T-helper 2 cell treated with Interferon-gamma antibody and Interleukin-4, amounts not matched to agents 100 ng/mL and 5 ng/mL, for 36 hours (primary cell): ENCODE measurements at regions not wholly inside any gene's neighbourhood (a gene's known extent, or its start where the extent isn't known, plus 50 kb on each side); places are given as distances from the start of the nearest gene placed in this dataset.

ENCODE experiments used
- intact Hi-C: fragments of 100-400 bp; cut with micrococcal nuclease; formaldehyde crosslinking; loops from one replicate; pipeline ENCODE4 v1.15.1; 2023

DNA sequence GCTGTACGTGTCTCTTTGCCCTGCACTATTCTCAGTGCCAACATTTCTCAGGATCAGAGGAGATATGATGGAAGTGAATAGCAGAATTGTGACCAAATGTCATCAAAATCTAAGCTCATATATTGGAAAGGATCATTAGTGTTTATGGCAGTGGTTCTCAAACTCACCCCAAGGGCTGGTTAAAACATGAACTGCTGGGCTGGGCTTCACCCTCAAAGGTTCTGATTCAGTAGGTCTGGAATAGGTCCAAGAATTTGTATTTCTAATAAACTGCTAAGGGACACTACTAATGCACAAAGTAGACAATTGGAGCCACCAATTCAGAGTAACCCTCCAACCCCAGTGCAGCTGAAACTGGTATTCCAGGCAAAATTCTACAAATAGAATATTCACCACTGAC is 317.9 kb upstream of the UBE2E3 start:
- intact Hi-C loops, result no loop called here

DNA sequence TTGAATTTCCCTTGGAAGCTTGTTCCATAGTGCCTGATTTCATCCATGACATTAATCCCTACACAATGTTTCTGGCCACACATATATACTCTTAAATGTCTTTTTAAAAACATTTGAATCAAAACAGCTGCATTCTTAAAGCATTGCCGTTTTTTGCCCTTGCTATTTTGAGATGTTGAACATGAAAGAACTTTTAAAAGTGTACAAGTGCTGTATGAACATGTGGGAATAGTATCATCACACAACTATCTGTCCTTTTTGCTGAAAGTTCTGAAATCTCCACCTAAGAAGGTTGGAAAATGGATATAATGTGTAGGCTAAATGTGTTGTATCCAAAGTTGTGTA is 318.7 kb upstream of the UBE2E3 start:
- intact Hi-C loops, result no loop called here

DNA sequence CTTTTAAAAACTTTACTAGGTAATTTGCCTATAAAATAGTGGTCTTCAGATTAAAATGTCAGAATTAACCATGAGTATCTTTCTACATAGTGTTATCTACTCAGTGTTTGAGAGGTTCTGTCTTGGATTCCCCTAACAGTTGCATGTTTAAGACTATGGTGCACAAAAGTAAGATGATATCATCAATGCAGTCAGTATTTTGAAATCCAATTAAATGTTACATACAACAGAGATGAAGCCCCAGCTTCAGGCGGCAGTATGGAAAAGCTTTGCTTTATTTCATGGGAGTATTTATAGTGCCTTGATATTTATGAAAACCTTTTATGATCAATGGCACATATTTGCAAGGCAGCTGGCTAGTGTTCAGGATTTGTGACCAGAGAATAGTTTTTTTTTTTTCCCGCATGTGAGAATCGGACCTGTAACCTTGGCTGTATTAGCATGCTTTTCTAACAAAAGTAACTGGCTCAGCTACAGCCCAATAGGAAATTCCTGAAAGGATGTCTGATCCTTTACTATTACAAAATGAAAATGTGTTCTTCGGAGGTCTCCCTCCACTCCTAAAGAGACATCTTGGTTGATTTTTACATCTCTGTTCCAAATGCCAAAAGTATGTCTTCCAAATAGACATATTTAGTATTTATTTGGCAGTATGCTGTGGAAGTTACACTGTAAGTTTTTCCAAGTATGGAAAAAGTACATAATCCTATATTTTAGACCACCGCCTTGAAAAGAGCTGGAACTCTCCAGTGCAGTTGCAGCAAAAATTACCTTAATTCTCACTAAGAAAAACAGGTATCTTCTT is 319.3 kb upstream of the UBE2E3 start:
- intact Hi-C loops, result no loop called here

DNA sequence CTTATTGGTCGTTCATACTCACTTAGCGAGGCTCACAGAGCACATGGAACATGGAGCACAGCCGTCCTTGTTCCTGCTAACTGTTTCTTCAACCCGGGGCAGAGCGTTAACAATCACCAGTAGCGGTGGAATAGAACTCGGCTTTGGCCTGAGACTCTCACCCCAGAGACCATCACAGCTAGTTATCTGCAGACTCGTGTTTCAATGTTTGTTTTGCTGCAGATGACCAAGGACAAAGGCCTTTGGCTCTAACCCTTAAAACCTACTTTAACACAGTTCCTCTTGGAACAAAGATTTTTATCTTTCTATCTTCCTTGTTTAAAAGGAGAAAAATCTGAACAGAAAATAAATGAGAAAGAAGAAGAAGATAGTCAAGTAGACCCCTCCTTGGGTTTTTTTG is 320.2 kb upstream of the UBE2E3 start:
- intact Hi-C loops, result no loop called here

DNA sequence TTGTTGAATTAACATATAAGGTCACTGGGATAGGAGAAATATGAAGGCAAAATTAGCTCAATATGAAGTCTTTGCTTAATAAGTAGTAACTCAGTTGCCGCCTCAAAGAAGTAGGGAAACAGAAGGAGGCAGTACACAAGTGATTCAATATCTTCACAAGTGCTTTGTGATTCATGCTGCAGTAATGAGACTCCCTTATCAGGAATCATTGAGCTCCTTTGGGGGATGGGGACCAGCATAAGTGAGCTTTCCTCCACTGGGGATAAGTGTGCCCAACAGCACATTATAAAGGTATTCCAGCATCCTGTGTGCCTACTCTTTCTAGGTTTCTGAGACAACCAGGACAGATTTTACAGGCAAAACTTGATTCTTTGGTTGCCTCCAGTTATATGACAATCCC is 323.4 kb upstream of the UBE2E3 start:
- intact Hi-C loops, result no loop called here

DNA sequence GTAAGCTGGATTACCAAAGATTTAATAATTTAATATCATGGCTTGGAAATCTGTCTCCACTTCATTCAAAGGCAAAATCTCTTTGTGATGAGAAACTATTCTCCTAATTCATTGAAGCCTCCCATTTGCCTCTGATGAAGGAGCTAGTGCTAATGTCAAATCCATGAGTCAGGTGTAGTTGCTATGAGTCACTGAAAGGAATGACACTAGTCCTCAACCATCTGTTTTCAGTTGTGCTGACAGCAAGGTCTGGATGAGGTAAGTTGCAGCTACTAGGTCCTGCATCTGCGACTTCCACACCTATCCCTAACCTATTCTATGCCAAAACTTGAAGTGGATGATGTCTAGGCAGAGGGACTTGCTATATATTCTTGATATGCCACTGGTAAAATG is 324.0 kb upstream of the UBE2E3 start:
- intact Hi-C loops, result no loop called here

DNA sequence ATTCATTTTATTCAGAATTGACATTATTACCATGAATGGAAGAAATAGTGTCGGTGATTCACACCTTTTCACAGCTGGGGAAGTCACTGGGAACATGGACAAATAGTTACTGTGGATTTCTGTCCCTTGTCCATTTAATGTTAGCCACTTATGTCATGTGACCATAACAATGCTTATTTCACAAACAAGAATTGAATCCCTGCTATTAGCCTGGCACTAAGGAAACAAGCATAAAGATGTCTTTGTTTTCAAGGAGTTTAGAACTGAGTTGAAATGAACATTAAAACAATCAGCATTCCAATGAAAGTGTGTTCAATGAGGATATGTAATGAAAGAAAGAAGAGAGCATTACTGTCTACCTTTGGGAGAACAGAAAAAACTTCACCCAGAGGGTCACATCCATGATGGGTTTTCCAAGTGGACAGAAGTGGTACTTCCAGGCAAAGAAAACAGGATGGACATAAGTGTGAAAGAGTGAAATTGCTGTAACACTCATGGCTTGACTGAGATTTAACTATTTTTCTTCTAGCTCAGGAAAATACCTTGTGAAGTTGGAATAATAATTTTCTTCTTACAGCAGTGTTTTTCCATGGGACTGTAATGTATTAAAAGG is 324.5 kb upstream of the UBE2E3 start:
- intact Hi-C loops, result no loop called here

DNA sequence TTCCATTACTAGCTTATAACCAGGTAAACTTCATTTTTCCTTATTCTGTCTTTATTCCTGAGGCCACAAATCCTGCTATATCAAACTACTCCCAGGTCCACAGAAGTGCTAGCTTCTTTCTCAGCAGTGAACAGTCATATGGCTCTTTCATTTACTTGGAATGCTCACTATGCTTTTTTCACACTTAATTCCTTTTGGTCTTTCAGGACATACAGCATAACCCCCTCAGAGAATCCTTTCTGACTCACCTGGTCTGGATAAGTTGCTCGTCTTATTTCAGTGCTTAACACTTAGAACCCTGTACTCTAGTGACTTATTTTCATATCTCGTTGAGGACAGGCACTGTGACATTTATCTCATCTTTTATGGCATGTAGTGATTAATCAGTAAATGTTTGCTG is 325.0 kb upstream of the UBE2E3 start:
- intact Hi-C loops, result no loop called here

DNA sequence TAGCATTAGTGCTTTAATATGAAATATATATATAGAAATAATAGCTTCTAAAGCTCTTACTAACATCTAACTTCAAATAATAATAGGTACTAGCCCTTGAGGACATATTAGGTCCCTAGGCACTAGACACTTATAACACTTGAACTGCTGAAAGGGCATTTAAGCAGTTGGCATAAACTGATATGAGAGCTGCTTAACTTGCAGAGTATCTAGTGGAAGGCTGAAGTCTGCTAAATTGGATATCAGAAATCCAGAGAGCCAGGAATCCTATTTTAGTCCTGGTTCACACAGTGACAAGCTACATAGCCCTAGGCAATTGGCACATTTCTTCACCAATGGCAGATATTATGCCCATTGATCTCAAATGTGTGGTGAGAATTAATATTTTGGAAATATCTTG is 326.9 kb upstream of the UBE2E3 start:
- intact Hi-C loops, result no loop called here

DNA sequence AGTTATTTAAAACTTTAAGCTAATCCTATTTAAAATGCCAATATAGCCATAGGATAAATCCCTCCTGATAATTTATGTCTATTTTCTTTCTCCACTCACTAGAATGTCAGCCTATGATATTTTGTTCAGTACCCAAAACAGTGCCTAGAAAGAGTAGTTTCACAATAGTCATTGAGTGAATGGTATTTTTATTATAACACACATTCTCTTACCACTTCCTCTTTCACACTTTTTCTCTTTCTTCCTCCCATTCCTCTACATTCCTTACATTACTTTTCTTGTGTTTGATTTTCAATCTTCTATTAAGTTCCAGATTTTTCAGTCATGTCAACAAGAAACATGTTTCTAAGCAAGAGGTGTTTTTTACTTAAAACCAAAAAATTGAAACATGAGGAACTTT is 327.6 kb upstream of the UBE2E3 start:
- intact Hi-C loops, result no loop called here

DNA sequence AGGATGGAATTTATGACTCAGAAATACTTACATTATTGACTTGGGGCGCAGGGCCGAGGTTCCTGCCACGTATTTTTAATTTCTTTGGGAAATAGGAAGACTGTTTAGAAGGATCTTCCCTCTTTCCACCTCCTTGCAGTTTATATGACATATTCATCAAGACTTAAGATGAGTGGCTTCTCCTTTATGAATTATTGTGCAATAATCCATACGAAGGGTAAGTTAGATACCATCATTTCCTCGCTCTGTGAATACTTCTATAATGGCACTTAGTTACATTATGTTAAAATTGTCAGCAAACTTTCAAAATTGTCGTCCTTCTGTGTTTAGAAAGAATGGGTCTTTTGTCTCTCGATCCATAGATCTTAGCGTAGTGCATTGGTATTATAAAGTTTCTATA is 328.8 kb upstream of the UBE2E3 start:
- intact Hi-C loops, result no loop called here

DNA sequence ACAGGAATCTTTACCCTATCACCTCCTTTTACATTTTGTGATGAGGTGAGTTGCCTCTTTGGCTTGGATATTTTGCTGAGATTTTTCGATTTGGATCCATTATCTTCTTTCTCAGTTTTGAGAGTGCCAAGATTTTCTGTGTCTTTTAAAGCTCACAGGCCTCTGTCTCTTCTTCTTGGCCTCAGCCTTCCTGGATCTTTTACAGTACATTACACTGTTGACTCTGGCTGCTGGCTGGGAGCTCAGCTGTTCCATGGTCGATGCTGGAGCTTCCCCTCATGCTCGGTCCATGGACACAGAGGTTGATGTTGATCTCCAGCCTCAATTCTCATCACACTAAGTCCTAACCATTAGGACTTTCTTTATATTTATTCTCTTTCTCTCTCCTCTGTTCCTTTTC is 332.8 kb upstream of the UBE2E3 start:
- intact Hi-C loops, result no loop called here

DNA sequence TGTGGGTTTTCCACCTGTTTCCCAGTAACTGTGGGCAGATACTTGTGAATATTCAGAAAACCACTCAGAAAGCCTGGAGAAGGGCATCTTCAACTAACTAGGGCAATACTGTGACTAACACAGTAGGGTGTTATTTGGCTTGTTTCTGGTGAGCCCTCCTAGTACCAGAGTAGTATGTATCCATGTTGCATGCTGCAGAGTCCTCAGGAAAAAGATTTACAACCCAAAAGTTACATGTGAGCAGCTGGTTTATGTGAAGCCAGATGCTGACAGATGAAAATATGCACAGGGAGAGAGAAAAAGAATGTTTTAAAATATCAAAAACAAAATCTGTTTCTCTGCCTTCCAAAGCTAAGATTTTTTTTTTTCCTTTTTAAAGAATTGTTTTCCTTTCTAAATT is 333.2 kb upstream of the UBE2E3 start:
- intact Hi-C loops, result no loop called here

DNA sequence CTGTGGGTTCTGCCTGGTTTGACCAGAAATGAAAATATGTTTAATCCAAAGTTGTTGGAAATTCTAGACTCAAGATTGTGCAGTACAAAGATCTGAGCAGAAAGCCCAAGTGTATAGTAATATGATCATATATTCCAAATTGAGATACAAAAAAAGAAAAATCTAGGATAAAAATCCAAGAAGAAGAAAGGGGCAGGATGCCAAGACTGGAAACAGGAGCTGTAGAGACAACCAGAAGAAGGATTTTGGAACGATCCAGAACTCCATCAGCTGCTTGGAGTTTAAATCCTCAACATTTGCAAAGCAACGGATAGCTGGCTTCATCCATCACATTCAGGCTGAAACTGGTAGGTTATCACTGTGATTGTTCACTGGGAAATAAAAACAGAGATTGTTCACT is 333.6 kb upstream of the UBE2E3 start:
- intact Hi-C loops, result no loop called here

DNA sequence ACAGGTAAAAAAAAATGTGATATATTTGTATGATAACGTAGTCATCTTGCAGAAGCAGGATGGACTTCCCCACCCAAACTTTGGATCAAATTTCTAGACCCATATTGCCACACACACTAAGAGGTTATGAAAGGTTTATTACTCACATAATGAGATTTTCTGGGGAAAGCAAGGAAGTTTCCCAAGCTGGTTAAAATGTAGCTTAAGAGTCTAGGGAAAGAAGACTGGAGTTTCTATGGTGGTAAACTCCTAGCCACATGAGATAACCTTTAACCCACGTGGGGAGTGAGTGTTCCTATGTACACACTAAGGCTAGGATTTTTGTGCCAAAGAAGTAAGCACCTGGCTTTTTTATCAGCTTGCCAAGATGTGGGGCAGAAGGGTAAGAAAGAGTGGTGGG is 335.7 kb upstream of the UBE2E3 start:
- intact Hi-C loops, result no loop called here

DNA sequence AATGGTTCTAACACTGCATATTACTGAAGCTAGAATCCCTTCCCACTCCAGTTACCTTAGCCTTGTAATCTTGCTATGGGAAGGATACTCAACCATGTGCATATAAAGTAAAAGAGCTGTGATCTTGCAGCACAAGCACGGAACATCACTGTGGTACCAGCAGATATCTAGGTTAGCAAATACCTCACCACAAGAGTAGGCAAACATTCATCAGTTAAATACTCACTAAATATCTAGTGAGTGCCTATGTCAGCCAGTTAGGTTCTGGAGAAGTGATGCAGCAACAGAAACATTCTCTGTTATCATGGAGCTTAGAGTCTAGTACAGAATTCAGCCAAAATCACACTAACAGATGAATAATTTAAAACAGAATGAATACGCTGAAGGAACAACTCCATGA is 349.6 kb upstream of the UBE2E3 start:
- intact Hi-C loops, result no loop called here

DNA sequence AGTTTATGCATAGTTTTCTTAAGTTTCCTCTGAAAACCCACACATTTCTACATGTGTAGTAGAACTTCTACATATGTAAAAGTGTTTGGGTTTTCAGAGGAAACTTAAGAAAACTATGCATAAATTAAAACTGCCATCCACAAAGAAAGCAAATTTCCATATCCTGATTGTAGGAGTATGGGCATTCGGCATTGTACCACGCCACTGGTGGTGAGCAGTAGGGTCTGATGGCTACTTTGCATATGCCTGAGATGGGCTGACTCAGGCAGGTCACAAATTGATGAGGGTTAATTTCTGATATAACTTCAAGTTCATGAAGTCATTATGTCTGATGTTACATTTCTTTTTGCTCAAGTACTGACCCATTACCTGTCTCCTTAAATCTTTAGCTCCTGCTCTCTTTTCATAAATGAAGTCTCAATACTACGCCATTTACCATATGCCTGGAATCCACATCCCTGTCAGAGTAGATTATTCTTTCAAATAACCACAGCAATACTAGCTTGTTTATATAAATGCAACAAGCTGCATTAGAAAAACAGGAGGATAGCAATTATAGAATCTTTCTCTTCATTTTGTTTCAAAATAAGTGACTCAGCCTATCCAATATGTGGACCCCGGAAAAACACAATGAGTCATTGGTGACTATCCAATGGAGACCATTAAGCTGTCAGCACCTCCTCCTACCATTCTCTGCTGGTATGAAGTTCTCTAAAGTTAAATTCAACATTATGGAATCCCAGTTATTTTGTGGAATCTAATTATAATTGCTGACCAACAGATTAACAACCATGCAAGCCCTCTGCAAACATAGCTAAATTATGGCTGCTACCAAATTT is 355.2 kb upstream of the UBE2E3 start:
- intact Hi-C loops, result no loop called here

DNA sequence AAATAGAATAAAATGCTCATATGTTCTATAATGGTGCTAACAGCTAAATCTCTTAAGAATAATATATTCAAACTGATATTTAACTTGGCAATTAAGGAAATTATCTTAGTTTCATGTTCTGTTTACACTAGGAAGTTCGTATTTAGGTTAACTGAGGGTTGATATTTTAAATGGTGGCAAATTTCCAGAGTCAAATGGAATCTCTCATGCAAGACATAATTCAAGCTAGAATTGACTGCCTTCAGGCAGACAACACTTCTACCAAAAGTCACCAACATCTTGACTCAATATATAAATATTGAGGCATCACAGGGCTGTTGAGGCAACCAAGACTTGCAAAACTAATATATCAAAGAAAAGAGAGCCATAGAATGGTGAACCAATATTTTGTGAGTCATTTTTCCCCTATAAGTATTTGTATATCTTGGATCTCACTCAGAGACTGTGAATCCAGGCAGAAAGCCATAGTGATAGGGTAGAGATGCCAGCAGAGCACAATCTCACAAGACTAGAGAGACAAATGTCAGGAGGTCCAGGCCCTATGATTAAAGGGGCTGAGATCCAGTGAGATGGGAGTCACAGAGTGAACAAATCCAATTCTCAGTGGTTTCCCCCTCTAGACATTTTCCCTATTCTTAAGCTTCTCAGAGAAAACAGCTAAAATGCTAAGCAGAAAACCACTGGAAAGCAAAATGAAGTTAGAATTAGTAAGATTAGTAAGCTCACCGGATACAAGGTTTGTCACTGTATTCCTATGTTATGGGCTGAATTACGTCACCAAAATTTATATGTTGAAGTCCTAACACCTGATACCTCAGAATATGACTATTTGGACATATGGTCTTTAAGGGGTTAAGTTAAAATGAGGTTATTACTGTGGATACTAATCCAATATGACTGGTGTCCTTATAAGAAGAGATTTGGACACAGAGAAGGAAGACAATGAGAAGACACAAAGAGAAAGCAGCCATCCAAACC is 358.2 kb upstream of the UBE2E3 start:
- intact Hi-C loops, result no loop called here

DNA sequence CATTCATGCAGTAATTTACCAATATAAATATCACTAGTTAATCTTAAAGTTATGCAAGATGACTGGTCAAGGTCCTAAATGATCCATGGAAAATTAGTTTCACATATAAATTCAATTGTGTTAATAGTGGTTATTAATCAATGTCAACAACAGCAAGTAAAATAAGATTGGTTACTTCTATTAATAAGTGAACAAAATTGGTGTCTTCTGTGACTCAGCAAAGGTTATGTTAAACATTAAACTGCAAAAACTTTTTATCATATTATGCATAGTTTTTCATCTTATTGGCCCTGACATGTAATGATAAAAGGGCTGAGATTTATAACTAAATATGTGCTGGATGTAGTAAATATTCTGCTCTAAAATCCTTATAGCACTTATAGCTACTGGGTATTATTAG is 359.0 kb upstream of the UBE2E3 start:
- intact Hi-C loops, result no loop called here

DNA sequence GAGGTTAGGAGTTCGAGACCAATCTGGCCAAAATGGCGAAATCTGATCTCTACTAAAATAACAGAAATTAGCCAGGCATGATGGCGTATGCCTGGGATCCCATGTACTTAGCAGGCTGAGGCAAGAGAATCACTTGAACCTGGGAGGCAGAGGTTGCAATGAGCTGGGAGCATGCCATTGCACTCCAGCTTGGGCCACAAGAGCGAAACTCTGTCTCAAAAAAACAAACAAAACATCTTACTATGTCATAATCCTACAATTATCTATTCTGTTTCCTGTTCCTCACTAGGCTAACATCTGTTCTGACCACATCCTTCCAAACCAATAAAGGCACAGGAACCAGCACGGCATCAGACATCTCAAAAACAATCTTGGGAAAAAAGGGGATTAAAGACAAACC is 361.8 kb upstream of the UBE2E3 start:
- intact Hi-C loops, result no loop called here

DNA sequence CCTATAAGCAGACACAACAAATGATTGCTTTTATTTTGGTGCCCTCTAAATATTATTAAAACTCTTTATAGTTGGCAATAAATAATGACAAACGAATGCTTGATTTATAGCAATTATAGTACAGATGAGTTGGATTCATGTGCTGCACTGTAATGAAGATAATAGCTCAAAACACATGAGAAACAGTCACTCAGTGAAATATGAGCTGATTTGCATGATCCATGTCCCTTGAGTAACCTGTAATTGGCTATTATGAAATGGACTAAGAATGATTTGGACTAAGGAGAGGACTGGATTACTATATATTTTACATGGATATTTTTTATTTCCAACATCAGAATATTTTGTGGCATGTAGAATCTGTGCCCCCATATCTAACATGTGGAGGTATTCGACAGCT is 365.6 kb upstream of the UBE2E3 start:
- intact Hi-C loops, result no loop called here
